H1 (cell line): ENCODE measurements at regions not wholly inside any gene's neighbourhood (a gene's known extent, or its start where the extent isn't known, plus 50 kb on each side); places are given as distances from the start of the nearest gene placed in this dataset.

ENCODE experiments used
- CTCF ChIA-PET: fragments of 300-600 bp; sonication (Branson Sonifier 250); formaldehyde crosslinking; loops from one replicate; lab custom pipeline; 2021; ENCODE audit not compliant: partially characterized antibody; lab: Charles Lee
- POLR2A ChIA-PET: fragments of 300-600 bp; sonication (Branson Sonifier 250); formaldehyde crosslinking; loops from one replicate; lab custom pipeline; 2021; ENCODE audit warnings: inconsistent platforms; ENCODE audit not compliant: partially characterized antibody; lab: Charles Lee
- DNase-seq, 2 experiments: peaks; one replicate each; pipeline versions ENCODE4 v3.0.0 to v3.0.0-alpha.2; 2010 to 2022; ENCODE audit warnings: low spot score in 2 of 2, low read depth in 1 of 2, mixed read lengths in 1 of 2
- FAIRE-seq: peaks from 2 replicates; lab custom pipeline; 2011; peaks lifted over from hg19 to GRCh38; lab: Jason Lieb, UNC
- H2AFZ ChIP-seq: 2 replicates; pipeline ENCODE4 v1.8.1; 2012; ENCODE audit warnings: low read length, inconsistent platforms
- H2AK5ac ChIP-seq: 2 replicates; pipeline ENCODE4 v1.6.1; 2013; ENCODE audit warnings: low read depth, low read length
- H2BK120ac ChIP-seq: replicated peaks from 2 replicates; pipeline ENCODE3; 2013; ENCODE audit warnings: low read depth, low read length, inconsistent platforms
- H2BK12ac ChIP-seq: 2 replicates; pipeline ENCODE4 v1.6.1; 2013; ENCODE audit warnings: low read depth, low read length
- H2BK15ac ChIP-seq: 2 replicates; pipeline ENCODE4 v1.6.1; 2013; ENCODE audit warnings: low read length
- H2BK20ac ChIP-seq: 2 replicates; pipeline ENCODE4 v1.6.1; 2013; ENCODE audit warnings: low read length
- H2BK5ac ChIP-seq: 2 replicates; pipeline ENCODE4 v1.6.1; 2013; ENCODE audit warnings: low read depth, low read length
- H3K14ac ChIP-seq: 2 replicates; pipeline ENCODE4 v1.6.1; 2013; ENCODE audit warnings: inconsistent platforms; ENCODE audit not compliant: insufficient read length
- H3K18ac ChIP-seq: 2 replicates; pipeline ENCODE4 v1.6.1; 2013; ENCODE audit warnings: low read length; ENCODE audit errors: extremely low read depth
- H3K23ac ChIP-seq: 2 replicates; pipeline ENCODE4 v1.6.1; 2013; ENCODE audit warnings: inconsistent platforms; ENCODE audit not compliant: insufficient read length
- H3K23me2 ChIP-seq: 2 replicates; pipeline ENCODE4 v1.6.1; 2013; ENCODE audit warnings: low read depth, low read length
- H3K27ac ChIP-seq: 2 replicates; pipeline ENCODE4 v1.6.1; 2011; ENCODE audit warnings: low read depth, low read length, inconsistent platforms
- H3K27me3 ChIP-seq, 4 experiments: replicated peaks in 1 of 4; 1 replicate in 1 of 4; 2 replicates in 3 of 4; pipeline versions ENCODE4 v1.6.1 to v1.8.1; 2011 to 2013; ENCODE audit warnings: low read length in 3 of 4, mild to moderate bottlenecking in 3 of 4, inconsistent platforms in 2 of 4, mixed read lengths in 2 of 4, moderate library complexity in 1 of 4; ENCODE audit not compliant: control insufficient read depth in 3 of 4, insufficient read depth in 3 of 4; ENCODE audit errors: extremely low read depth in 1 of 4
- H3K36me3 ChIP-seq, 4 experiments: 2 replicates each; pipeline versions ENCODE4 v1.6.1 to v1.8.1; 2011 to 2013; ENCODE audit warnings: mild to moderate bottlenecking in 4 of 4, low read length in 3 of 4, moderate library complexity in 2 of 4, control low read depth in 1 of 4, inconsistent platforms in 1 of 4; ENCODE audit not compliant: insufficient read depth in 4 of 4, control insufficient read depth in 2 of 4
- H3K4ac ChIP-seq: replicated peaks from 2 replicates; pipeline ENCODE3; 2013; ENCODE audit warnings: low read length, low read depth, mixed read lengths, inconsistent platforms; ENCODE audit not compliant: insufficient read length
- H3K4me1 ChIP-seq, 4 experiments: replicated peaks in 1 of 4; 1 replicate in 1 of 4; 2 replicates in 3 of 4; pipeline versions ENCODE4 v1.6.1 to v1.8.1; 2011 to 2013; ENCODE audit warnings: low read length in 3 of 4, inconsistent platforms in 2 of 4, mixed read lengths in 1 of 4; ENCODE audit not compliant: insufficient read depth in 4 of 4, control insufficient read depth in 3 of 4
- H3K4me2 ChIP-seq, 2 experiments: 2 replicates each; pipeline versions ENCODE4 v1.6.1 to v1.8.1; 2011 to 2013; ENCODE audit warnings: low read depth in 2 of 2, low read length in 2 of 2, control low read depth in 1 of 2, inconsistent platforms in 1 of 2, mild to moderate bottlenecking in 1 of 2; ENCODE audit not compliant: insufficient read depth in 1 of 2
- H3K4me3 ChIP-seq, 4 experiments: fragments of 200-600, 300-600 bp in 1 of 4; sonication (generic), shearing (Covaris generic), sonication (Bioruptor Twin) in 1 of 4; 2 replicates each; pipeline versions ENCODE4 v1.5.1 to v1.8.1; 2011 to 2016; ENCODE audit warnings: low read length in 4 of 4, low read depth in 3 of 4, control low read depth in 2 of 4, inconsistent platforms in 2 of 4, mild to moderate bottlenecking in 2 of 4, mixed read lengths in 1 of 4, moderate library complexity in 1 of 4; ENCODE audit not compliant: insufficient read depth in 2 of 4; ENCODE audit errors: extremely low read depth in 1 of 4
- H3K56ac ChIP-seq: replicated peaks from 2 replicates; pipeline ENCODE3; 2013; ENCODE audit warnings: low read depth, mild to moderate bottlenecking, mixed read lengths, low read length, inconsistent platforms; ENCODE audit not compliant: insufficient read length
- H3K79me1 ChIP-seq: 2 replicates; pipeline ENCODE4 v1.6.1; 2013; ENCODE audit warnings: low read depth, low read length, control low read depth
- H3K79me2 ChIP-seq, 2 experiments: 2 replicates each; pipeline versions ENCODE4 v1.6.1 to v1.8.1; 2012 to 2013; ENCODE audit warnings: low read length in 2 of 2, mild to moderate bottlenecking in 2 of 2, inconsistent platforms in 1 of 2; ENCODE audit not compliant: insufficient read depth in 2 of 2, control insufficient read depth in 1 of 2
- H3K9ac ChIP-seq, 4 experiments: replicated peaks in 1 of 4; 1 replicate in 1 of 4; 2 replicates in 3 of 4; pipeline versions ENCODE4 v1.6.1 to v1.8.1; 2011 to 2013; ENCODE audit warnings: low read depth in 3 of 4, low read length in 3 of 4, control low read depth in 2 of 4, mild to moderate bottlenecking in 2 of 4, moderate library complexity in 2 of 4, inconsistent platforms in 1 of 4; ENCODE audit errors: extremely low read depth in 1 of 4
- H3K9me3 ChIP-seq, 2 experiments: 2 replicates each; pipeline versions ENCODE4 v1.6.1 to v1.8.1; 2012 to 2013; ENCODE audit warnings: mild to moderate bottlenecking in 2 of 2, moderate library complexity in 2 of 2, control low read depth in 1 of 2, inconsistent platforms in 1 of 2, low read depth in 1 of 2, low read length in 1 of 2, mixed read lengths in 1 of 2; ENCODE audit not compliant: insufficient read depth in 2 of 2
- H4K20me1 ChIP-seq, 2 experiments: replicated peaks in 1 of 2; 2 replicates each; pipeline versions ENCODE3 to v1.8.1; 2011 to 2013; ENCODE audit warnings: inconsistent platforms in 2 of 2, low read length in 2 of 2, mild to moderate bottlenecking in 1 of 2; ENCODE audit not compliant: insufficient read depth in 2 of 2, control insufficient read depth in 1 of 2
- H4K5ac ChIP-seq: 2 replicates; pipeline ENCODE4 v1.6.1; 2013; ENCODE audit warnings: low read length, low read depth, mixed read lengths, inconsistent platforms; ENCODE audit not compliant: insufficient read length
- H4K8ac ChIP-seq: 2 replicates; pipeline ENCODE4 v1.8.0; 2013; ENCODE audit warnings: mild to moderate bottlenecking, moderate library complexity, low read length, inconsistent platforms; ENCODE audit not compliant: insufficient read depth; ENCODE audit errors: extremely low read depth
- H4K91ac ChIP-seq: replicated peaks from 2 replicates; pipeline ENCODE3; 2013; ENCODE audit warnings: low read length, mixed read lengths, inconsistent platforms; ENCODE audit not compliant: insufficient read length
- CHD2 ChIP-seq: IDR thresholded peaks from 2 replicates; pipeline ENCODE4 v1.6.1; 2012; ENCODE audit warnings: low read length, improper control_type of control experiment
- EGR1 ChIP-seq: IDR thresholded peaks from 2 replicates; pipeline ENCODE4 v1.6.1; 2011; ENCODE audit warnings: low read depth, low read length, borderline replicate concordance
- GABPA ChIP-seq: IDR thresholded peaks from 2 replicates; pipeline ENCODE4 v1.6.1; 2011; ENCODE audit warnings: mild to moderate bottlenecking, low read length, moderate library complexity, borderline replicate concordance; ENCODE audit not compliant: insufficient read depth
- MAFK ChIP-seq: IDR thresholded peaks from 2 replicates; pipeline ENCODE4 v1.6.1; 2012; ENCODE audit warnings: low read depth, mild to moderate bottlenecking, improper control_type of control experiment, low read length
- NRF1 ChIP-seq: IDR thresholded peaks from 2 replicates; pipeline ENCODE4 v1.6.1; 2011; ENCODE audit warnings: mild to moderate bottlenecking, low read depth, low read length, improper control_type of control experiment
- PHF8 ChIP-seq: fragments of 200-600 bp; sonication (generic); conservative IDR thresholded peaks from 2 replicates; pipeline ENCODE4 v1.7.1; 2012; ENCODE audit warnings: low read depth, mild to moderate bottlenecking, inconsistent platforms, low read length, moderate library complexity
- POU5F1 ChIP-seq: IDR thresholded peaks from 2 replicates; pipeline ENCODE4 v1.6.1; 2011; ENCODE audit warnings: low read depth, mild to moderate bottlenecking, low read length, moderate library complexity
- RAD21 ChIP-seq, 2 experiments: IDR thresholded peaks in 1 of 2; conservative IDR thresholded peaks in 1 of 2; 2 replicates each; pipeline ENCODE4 v1.6.1; 2011; ENCODE audit warnings: low read depth in 2 of 2, low read length in 2 of 2, improper control_type of control experiment in 1 of 2, inconsistent platforms in 1 of 2, mild to moderate bottlenecking in 1 of 2, moderate library complexity in 1 of 2
- RBBP5 ChIP-seq: IDR thresholded peaks from 2 replicates; pipeline ENCODE4 v1.7.1; 2012; ENCODE audit warnings: low read depth, mild to moderate bottlenecking, inconsistent platforms, low read length, moderate library complexity, borderline replicate concordance
- RFX5 ChIP-seq: IDR thresholded peaks from 2 replicates; pipeline ENCODE4 v1.6.1; 2011; ENCODE audit warnings: low read depth, low read length, improper control_type of control experiment, borderline replicate concordance
- SRF ChIP-seq: IDR thresholded peaks from 2 replicates; pipeline ENCODE4 v1.6.1; 2011; ENCODE audit warnings: mild to moderate bottlenecking, low read depth, low read length, moderate library complexity
- TAF7 ChIP-seq: optimal IDR thresholded peaks from 2 replicates; pipeline ENCODE3; 2011; ENCODE audit warnings: low read depth, mild to moderate bottlenecking, inconsistent platforms, low read length, moderate library complexity, borderline replicate concordance
- YY1 ChIP-seq: IDR thresholded peaks from 2 replicates; pipeline ENCODE4 v1.6.1; 2011; ENCODE audit warnings: low read depth, mild to moderate bottlenecking, low read length
- WGBS, 2 experiments: shearing (Covaris generic) in 1 of 2; methylation state at CpG; one replicate each; pipeline versions ENCODE4 v1.1.6 to v1.1.7; 2013 to 2015; ENCODE audit warnings: low lambda C conversion rate in 2 of 2, mixed read lengths in 2 of 2, inconsistent platforms in 1 of 2, low coverage in 1 of 2, missing lambda C conversion rate in 1 of 2; ENCODE audit not compliant: insufficient replicate concordance in 2 of 2, insufficient coverage in 1 of 2, insufficient read length in 1 of 2; ENCODE audit errors: extremely low coverage in 1 of 2, missing lambda C conversion rate in 1 of 2; 5-methylcytosine and 5-hydroxymethylcytosine counted together
- TF ChIP-seq, protein P1 (sequence below): IDR thresholded peaks from 2 replicates; pipeline ENCODE4 v1.6.1; 2012; ENCODE audit warnings: inconsistent platforms

DNA sequence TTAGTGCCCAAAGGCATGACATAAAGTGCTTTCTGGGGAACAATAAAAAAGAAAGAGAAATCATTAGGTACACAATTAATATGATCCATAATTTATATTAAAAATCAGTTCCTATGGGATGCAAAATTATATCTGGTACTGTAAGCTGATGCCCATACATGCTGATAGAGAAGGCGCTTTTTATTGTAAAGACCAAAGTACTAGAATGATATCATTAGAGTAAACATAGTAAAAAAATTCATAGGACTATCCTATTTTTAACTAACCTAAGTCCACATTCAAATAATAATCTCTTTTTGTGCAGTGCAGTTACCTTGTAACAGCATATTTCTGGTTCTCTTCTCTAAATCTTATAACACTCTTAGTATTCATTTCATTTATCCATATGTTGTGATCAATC, 252.2 kb downstream of the ASXL3 start:
- Histone ChIP-seq H4K20me1 (no peaks in the 10 kb centered on the region), H3K27ac (no peak overlapping the region), H2BK20ac (no peak overlapping the region), H3K23ac (no peak overlapping the region), H2BK5ac (no peak overlapping the region), H3K9ac (no peak overlapping the region), H3K4me3 (no peak overlapping the region), H4K8ac (no peak overlapping the region), H3K36me3 (no peaks in the 10 kb centered on the region), H3K79me1 (no peaks in the 10 kb centered on the region), H2AK5ac (no peak overlapping the region), H3K4ac (no peak overlapping the region), H3K56ac (no peak overlapping the region), H4K91ac (no peak overlapping the region), H3K18ac (no peak overlapping the region), H2BK120ac (no peak overlapping the region), H3K4me2 (no peak overlapping the region), H3K4me1 (no peaks in the 10 kb centered on the region), H3K27me3 (no peaks in the 10 kb centered on the region), H2BK12ac (no peak overlapping the region), H3K14ac (no peak overlapping the region), H3K79me2 (no peaks in the 10 kb centered on the region), H2AFZ (no peak overlapping the region), H4K5ac (no peak overlapping the region), H3K9me3 (no peaks in the 10 kb centered on the region), H2BK15ac (no peak overlapping the region), H3K23me2 (no peaks in the 10 kb centered on the region)
- FAIRE-seq (no peak), DNase-seq (no peak)
- POLR2A ChIA-PET, result no interaction called here
- WGBS, 2 experiments, result 96% methylated on average over 1 of the region's 1 CpG; no CpG with 5 or more reads in 1 of the 2 experiments
- CTCF ChIA-PET, result no interaction called here
- TF ChIP-seq GABPA, result no peak
- TF ChIP-seq YY1, result no peak
- no peak for TF ChIP-seq POU5F1
- TF ChIP-seq SRF, result no peak
- TF ChIP-seq TAF7, result no peak
- no peak for TF ChIP-seq RBBP5
- no peak for TF ChIP-seq RFX5
- TF ChIP-seq, protein P1, sequence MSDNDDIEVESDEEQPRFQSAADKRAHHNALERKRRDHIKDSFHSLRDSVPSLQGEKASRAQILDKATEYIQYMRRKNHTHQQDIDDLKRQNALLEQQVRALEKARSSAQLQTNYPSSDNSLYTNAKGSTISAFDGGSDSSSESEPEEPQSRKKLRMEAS, result no peak
- TF ChIP-seq RAD21 (IDR thresholded peaks at IDR 0.05 in 1 of 2, conservative IDR thresholded peaks at IDR 0.05 in 1 of 2; ENCODE audit: low read depth in 2 of 2, low read length in 2 of 2), result no peak
- no peak for TF ChIP-seq EGR1
- TF ChIP-seq CHD2, result no peak
- TF ChIP-seq NRF1, result no peak
- TF ChIP-seq MAFK, result no peak
- TF ChIP-seq PHF8, result no peak
